Type B pancreatic cell (in vitro differentiated cells): ENCODE measurements at regions not wholly inside any gene's neighbourhood (a gene's known extent, or its start where the extent isn't known, plus 50 kb on each side); places are given as distances from the start of the nearest gene placed in this dataset.

Experiments used
- DNase-seq: peaks from one replicate; pipeline ENCODE4 v3.0.0; 2021; ENCODE audit warnings: mixed read lengths; ENCODE audit not compliant: unreplicated experiment; ENCODE audit errors: extremely low spot score
- H3K27ac Mint-ChIP-seq: 2 replicates; pipeline ENCODE4 v1.8.0; 2021; ENCODE audit warnings: mild to moderate bottlenecking, mixed read lengths
- H3K27me3 Mint-ChIP-seq: 2 replicates; pipeline ENCODE4 v1.8.0; 2021; ENCODE audit warnings: mixed read lengths
- H3K36me3 Mint-ChIP-seq: 2 replicates; pipeline ENCODE4 v1.8.0; 2021; ENCODE audit warnings: mixed read lengths
- H3K4me1 Mint-ChIP-seq: one replicate; pipeline ENCODE4 v1.8.0; 2021; ENCODE audit warnings: mixed read lengths; ENCODE audit not compliant: unreplicated experiment
- H3K4me3 Mint-ChIP-seq: 2 replicates; pipeline ENCODE4 v1.8.0; 2021; ENCODE audit warnings: mild to moderate bottlenecking, mixed read lengths
- H3K9me3 Mint-ChIP-seq: 2 replicates; pipeline ENCODE4 v1.8.0; 2021; ENCODE audit warnings: mixed read lengths
- TF ChIP-seq, protein P1 (sequence below): fragments of 200-600 bp; sonication (generic); conservative IDR thresholded peaks from 2 replicates; pipeline ENCODE4 v1.5.0; 2021; ENCODE audit warnings: antibody characterized with exemption, mild to moderate bottlenecking

DNA sequence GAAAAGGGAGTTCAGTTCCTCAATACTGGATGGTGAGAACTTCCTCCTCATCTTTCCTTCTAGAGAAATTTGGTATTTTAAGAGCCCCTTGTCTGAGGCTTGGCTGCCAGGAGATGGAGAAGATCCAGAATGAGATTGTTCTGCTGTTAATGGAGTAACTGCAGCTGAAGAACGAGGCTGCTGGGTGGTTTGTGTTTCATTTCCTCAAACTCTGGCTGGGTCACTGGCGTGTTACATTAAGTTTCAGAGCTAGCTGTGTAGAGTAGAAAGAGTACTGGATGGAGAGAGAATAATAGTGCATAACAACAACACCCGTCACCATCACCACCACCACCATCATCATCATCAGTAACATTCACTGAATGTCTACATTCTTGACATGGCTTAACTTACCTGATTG is 325.0 kb upstream of the TBX3 start:
- no peak overlapping the region for H3K27ac Mint-ChIP-seq
- peaks cover 31% of the 10 kb centered on the region for H3K27me3 Mint-ChIP-seq
- DNase-seq: no peak
- TF ChIP-seq, protein P1, sequence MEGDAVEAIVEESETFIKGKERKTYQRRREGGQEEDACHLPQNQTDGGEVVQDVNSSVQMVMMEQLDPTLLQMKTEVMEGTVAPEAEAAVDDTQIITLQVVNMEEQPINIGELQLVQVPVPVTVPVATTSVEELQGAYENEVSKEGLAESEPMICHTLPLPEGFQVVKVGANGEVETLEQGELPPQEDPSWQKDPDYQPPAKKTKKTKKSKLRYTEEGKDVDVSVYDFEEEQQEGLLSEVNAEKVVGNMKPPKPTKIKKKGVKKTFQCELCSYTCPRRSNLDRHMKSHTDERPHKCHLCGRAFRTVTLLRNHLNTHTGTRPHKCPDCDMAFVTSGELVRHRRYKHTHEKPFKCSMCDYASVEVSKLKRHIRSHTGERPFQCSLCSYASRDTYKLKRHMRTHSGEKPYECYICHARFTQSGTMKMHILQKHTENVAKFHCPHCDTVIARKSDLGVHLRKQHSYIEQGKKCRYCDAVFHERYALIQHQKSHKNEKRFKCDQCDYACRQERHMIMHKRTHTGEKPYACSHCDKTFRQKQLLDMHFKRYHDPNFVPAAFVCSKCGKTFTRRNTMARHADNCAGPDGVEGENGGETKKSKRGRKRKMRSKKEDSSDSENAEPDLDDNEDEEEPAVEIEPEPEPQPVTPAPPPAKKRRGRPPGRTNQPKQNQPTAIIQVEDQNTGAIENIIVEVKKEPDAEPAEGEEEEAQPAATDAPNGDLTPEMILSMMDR: no peak
- H3K4me3 Mint-ChIP-seq: no peak overlapping the region
- peaks cover 16% of the 10 kb centered on the region for H3K9me3 Mint-ChIP-seq
- H3K36me3 Mint-ChIP-seq: no peaks in the 10 kb centered on the region
- H3K4me1 Mint-ChIP-seq: peaks cover 24% of the 10 kb centered on the region

DNA sequence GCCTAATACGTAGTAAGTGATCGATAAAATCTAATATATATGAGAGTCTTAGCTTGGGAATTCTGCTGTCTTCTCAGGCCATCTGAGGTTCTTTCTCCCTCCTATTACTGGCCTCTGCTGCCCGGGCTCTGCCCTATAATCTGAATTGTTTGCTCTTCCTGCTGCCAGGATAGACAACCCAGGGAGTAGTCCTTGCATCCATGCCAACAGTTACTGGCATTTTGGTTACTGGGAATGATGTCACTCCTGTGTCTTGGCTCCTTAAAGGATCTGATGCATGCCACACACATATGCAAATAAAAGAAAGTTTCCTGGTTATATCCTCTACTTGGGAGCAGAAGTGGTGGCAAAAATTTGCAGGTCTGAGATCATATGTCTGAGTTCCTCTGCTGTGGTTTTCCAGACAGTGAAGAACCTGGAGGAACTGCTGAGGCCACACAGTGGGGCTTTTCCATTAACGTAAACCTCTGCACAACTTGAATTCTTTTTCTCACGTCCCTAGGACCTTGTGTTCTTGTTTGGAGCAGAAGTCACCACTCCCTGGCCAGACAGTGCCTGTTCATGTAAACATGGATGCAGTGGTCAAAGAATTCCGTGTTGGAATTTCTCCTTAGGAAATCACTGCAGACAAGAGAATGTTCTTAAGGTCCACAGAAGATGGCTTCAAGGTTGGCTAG is 320.6 kb upstream of the TBX3 start:
- Mint-ChIP-seq H3K27me3 (peaks cover 24% of the 10 kb centered on the region), H3K27ac (no peak overlapping the region), H3K4me3 (no peak overlapping the region), H3K4me1 (peaks cover 24% of the 10 kb centered on the region), H3K9me3 (peaks cover 15% of the 10 kb centered on the region), H3K36me3 (no peaks in the 10 kb centered on the region)
- TF ChIP-seq, protein P1: no peak
- no peak for DNase-seq

DNA sequence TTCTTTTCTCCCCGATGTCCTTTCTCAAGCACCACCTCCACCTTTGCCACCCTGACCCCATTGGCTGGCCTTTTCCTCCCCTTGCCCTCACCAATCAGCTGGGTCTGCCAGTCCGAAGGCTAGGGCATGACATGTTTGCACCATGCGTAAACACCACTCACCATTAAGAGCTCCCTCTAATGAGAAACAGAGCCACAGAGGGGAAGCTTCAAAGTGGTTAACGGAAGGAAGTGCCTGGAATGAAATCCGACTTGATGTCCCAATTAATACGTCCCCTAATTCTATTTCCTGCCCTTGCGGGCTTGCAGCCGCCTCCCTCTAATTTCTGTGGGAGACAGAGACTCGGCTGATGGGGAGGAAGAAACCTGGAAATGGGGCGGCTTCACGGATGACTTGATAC is 318.5 kb upstream of the TBX3 start:
- Mint-ChIP-seq H3K4me3 (no peak overlapping the region), H3K27me3 (peaks cover 16% of the 10 kb centered on the region), H3K9me3 (peaks cover 15% of the 10 kb centered on the region), H3K4me1 (peaks cover 40% of the 10 kb centered on the region), H3K27ac (peak overlapping the region; percentile 26), H3K36me3 (no peaks in the 10 kb centered on the region)
- TF ChIP-seq, protein P1: no peak
- no peak for DNase-seq

DNA sequence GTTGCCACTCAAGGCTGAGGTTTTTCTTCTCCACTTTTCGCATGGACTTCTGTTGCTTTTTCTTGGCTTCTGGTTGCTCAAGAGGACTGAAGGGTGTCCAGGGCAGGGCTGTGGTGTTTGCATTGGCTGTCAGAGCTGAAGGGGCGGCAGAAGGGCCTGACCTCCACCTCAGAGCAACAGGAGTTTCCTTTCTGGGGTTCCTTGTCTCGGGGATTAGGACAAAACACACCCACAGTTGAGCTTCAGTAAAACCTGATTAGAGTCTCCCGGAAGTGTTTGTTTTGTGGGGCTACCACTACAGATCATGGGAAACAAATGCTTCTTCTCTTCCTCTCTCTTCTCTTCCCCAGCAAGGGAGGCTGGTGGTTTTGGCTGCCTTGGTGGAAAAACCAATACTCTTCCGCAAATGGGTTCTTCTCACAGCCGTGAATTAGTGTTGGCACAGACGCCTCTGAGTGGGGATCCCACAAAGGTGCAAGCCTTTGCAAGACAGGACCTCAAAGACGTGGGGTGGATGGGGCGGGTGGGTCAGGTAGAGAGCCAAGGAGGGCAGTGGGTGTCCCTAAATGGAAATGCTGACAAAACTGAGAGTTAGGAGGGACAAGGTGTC is 317.7 kb upstream of the TBX3 start:
- Mint-ChIP-seq H3K27ac (peak overlapping the region; percentile 28), H3K4me1 (peaks cover 40% of the 10 kb centered on the region), H3K27me3 (peaks cover 16% of the 10 kb centered on the region)

DNA sequence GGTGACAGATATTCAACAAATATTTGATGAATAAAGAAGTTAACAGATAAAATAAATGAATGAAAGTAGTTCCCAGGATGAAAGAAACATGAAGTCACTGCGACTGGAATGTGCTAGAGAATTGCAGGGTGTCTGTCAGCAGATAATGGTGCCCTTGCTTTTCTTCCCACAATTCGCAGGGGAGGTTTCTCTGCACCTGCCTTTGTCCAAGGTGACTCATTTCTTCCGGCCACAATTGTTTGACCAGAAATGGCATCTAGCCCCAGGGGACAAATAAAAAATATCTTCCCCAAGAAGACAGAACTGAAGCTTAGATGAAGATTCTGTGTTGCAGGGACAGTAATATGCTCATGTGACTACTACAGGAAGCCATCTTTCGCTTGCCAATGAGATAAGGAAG is 316.1 kb upstream of the TBX3 start:
- H3K9me3 Mint-ChIP-seq: peaks cover 10% of the 10 kb centered on the region
- H3K4me1 Mint-ChIP-seq: peaks cover 43% of the 10 kb centered on the region
- H3K4me3 Mint-ChIP-seq: peak overlapping the region; percentile 15
- TF ChIP-seq, protein P1: no peak
- no peak for DNase-seq
- peaks cover 11% of the 10 kb centered on the region for H3K27me3 Mint-ChIP-seq
- H3K27ac Mint-ChIP-seq: peak overlapping the region; percentile 62
- peaks cover 4% of the 10 kb centered on the region for H3K36me3 Mint-ChIP-seq

More for the DNA sequence above, 317.7 kb upstream of the TBX3 start:
- TF ChIP-seq, protein P1: no peak
- Mint-ChIP-seq H3K9me3 (peaks cover 16% of the 10 kb centered on the region), H3K4me3 (no peak overlapping the region), H3K36me3 (peaks cover under 1% of the 10 kb centered on the region)
- no peak for DNase-seq
